GM12875 (cell line): ENCODE measurements at regions not wholly inside any gene's neighbourhood (a gene's known extent, or its start where the extent isn't known, plus 50 kb on each side); places are given as distances from the start of the nearest gene placed in this dataset.

Experiments
- H3K4me3 ChIP-seq: one replicate; pipeline ENCODE4 v1.5.1; 2011; ENCODE audit warnings: low read depth, low read length, control low read depth
- TF ChIP-seq, protein P1 (sequence below): IDR thresholded peaks from 2 replicates; pipeline ENCODE4 v1.5.1; 2011; ENCODE audit warnings: low read depth, mild to moderate bottlenecking, control low read depth, inconsistent platforms, low read length, moderate library complexity, borderline replicate concordance; ENCODE audit not compliant: insufficient read depth

DNA sequence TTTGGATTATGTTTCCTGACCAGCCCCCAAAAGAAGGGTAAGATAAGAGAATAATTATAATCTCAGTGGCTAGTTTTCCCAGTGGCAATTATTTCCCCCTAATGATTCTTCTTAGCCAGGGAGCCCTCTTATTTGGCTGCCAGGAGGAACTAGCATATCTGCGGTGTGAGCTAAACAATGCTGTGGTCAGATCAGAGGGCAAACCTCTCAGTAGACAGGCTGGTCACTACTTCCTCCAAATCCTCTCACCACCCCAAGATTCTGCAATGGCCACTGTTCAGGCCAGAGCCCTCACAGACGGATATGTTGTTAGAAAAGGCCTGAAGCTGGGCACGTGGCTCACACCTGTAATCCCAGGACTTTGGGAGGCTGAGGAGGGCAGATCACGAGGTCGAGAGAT, 273.4 kb upstream of the SASH1 start:
- TF ChIP-seq, protein P1, sequence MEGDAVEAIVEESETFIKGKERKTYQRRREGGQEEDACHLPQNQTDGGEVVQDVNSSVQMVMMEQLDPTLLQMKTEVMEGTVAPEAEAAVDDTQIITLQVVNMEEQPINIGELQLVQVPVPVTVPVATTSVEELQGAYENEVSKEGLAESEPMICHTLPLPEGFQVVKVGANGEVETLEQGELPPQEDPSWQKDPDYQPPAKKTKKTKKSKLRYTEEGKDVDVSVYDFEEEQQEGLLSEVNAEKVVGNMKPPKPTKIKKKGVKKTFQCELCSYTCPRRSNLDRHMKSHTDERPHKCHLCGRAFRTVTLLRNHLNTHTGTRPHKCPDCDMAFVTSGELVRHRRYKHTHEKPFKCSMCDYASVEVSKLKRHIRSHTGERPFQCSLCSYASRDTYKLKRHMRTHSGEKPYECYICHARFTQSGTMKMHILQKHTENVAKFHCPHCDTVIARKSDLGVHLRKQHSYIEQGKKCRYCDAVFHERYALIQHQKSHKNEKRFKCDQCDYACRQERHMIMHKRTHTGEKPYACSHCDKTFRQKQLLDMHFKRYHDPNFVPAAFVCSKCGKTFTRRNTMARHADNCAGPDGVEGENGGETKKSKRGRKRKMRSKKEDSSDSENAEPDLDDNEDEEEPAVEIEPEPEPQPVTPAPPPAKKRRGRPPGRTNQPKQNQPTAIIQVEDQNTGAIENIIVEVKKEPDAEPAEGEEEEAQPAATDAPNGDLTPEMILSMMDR: no peak
- no peak overlapping the region for H3K4me3 ChIP-seq

DNA sequence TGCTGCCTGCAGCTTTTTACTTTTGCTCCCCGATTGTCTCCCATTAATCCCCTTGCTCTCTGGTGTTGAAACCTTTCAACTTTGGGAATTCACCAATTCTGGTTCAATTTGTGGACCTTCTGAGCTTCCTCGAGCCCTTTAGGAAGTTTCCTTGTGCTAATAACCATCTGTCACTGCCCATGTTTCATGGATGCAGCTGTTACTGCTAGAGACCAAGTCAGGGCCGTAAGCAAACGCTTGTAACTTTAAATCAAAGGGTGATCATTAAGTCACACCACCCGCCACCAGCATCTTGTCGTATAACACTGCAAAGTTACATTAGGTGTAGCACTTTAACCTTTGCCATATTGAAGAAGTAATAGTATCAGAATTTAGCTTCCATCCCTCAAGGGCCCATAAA, 268.3 kb upstream of the SASH1 start:
- TF ChIP-seq, protein P1: no peak
- H3K4me3 ChIP-seq: no peak overlapping the region

DNA sequence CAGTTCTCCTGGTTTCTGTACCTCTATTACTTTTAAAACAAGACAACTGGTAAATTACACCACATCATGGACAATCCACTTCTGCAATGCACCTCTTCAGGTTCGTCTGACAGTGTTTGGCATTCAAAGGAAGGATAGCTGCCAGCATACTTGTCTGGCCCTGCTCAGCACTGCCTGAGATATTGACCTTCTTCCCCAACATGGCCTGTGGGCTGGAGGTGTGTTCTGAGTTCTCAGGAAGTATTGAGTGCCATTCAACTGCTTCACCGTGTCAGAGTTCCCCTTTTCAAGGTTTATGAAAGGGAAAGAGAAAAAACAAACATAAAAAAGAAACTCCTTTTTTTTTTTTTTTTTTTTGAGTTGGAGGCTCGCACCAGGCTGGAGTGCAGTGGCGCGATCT, 267.9 kb upstream of the SASH1 start:
- H3K4me3 ChIP-seq: no peak overlapping the region
- TF ChIP-seq, protein P1: no peak

DNA sequence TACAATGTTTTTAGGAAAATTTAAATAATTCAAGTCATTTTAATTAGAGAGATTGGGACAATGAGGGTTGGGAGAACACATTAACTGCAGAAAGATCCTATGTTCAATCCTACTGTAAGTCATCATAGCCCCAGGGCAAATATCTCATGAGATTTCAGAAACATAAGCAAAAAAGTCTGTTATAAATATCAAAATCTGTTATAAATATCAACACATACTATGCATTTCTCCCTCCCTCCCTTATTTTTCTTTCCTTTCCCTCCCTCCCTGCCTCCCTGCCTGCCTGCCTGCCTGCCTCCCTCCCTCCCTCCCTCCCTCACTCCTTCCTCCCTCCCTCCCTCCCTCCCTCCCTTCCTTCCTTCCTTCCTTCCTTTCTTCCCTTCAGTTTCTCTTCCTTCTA, 267.3 kb upstream of the SASH1 start:
- H3K4me3 ChIP-seq: no peak overlapping the region
- TF ChIP-seq, protein P1: no peak

DNA sequence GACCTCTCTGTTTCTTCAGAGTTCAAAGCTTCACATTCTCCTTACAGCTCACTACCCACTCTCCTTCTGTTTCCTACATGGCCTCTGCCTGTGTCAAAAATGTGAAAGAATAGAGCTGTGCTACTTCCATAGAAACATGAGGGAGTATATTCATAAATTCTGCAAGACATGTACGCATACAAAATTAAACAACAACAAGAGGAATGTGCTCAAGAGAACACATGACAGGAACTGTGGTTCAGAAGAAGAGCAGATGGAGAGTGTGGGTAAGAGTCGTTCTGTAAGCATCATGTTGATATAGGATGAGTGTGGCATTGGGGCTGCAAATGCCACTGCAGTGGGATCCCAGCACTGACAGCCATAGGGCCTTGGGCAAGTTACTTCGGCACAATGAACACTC, 266.6 kb upstream of the SASH1 start:
- TF ChIP-seq, protein P1: no peak
- no peak overlapping the region for H3K4me3 ChIP-seq

DNA sequence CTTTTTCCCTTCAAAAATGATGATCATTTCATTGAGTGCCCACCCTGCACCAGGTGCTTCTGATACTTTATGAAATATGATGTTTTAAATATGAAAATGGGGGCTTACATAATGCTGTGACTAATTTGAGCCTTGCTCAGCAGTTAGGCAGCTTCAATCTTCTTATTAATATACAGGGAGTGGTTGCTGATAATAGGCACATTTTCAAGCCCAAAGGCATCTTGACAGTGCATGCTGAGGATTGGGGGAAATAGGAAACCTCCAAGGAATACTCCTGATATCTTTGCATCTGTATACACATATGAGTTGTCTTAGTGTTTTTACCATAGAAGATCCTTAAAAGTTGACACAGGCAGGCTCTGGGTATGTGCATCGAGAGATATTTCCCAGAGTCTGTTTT, 262.3 kb upstream of the SASH1 start:
- no peak overlapping the region for H3K4me3 ChIP-seq
- TF ChIP-seq, protein P1: no peak

DNA sequence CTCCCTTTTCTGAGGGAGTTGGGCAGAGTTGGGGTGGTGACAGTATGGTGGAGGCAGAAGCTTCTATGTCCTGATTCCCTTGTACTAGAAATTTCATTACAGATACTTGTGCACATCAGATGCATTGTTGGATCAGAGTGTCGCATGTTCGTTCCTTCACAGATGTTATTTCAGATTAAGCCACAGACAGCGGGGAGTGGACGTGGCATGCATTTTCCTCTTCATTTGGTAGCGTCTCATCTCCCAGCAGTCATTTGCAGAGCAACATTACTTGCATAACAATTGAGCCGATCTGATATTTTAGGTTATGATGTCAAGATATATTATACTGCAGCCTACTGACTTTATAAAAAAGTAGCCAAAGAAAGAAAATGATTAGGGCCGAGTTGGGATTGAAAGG, 261.6 kb upstream of the SASH1 start:
- TF ChIP-seq, protein P1: no peak
- H3K4me3 ChIP-seq: no peak overlapping the region
